Activated CD8-positive, alpha-beta T cell treated with anti-CD3 and anti-CD28 coated beads for 36 hours (primary cell): ENCODE measurements at regions not wholly inside any gene's neighbourhood (a gene's known extent, or its start where the extent isn't known, plus 50 kb on each side); places are given as distances from the start of the nearest gene placed in this dataset.

Source experiments
- ATAC-seq: fragments of 200-7000 bp; cut with Tn5 transposase; one replicate; pipeline ENCODE4 v1.10.0; 2021; ENCODE audit warnings: mild to moderate bottlenecking, moderate library complexity
- CTCF ChIA-PET: fragments of 350-600 bp; sonication (Branson Sonifier 250); formaldehyde crosslinking; loops from one replicate; lab custom pipeline; 2021; ENCODE audit warnings: antibody characterized with exemption; lab: Charles Lee
- POLR2A ChIA-PET: fragments of 350-600 bp; sonication (Branson Sonifier 250); formaldehyde crosslinking; loops from one replicate; lab custom pipeline; 2021; ENCODE audit warnings: antibody characterized with exemption; lab: Charles Lee
- DNase-seq: peaks from one replicate; pipeline ENCODE4 v3.0.0-alpha.2; 2020
- H3K27ac Mint-ChIP-seq: one replicate; pipeline ENCODE4 v1.8.0; 2021; ENCODE audit warnings: mild to moderate bottlenecking, mixed read lengths
- H3K27me3 Mint-ChIP-seq: one replicate; pipeline ENCODE4 v1.8.0; 2021; ENCODE audit warnings: mixed read lengths
- H3K36me3 Mint-ChIP-seq: one replicate; pipeline ENCODE4 v1.8.0; 2021; ENCODE audit warnings: low read depth, mixed read lengths
- H3K4me1 Mint-ChIP-seq: one replicate; pipeline ENCODE4 v1.8.0; 2021; ENCODE audit warnings: low read depth, mixed read lengths
- H3K4me3 Mint-ChIP-seq: one replicate; pipeline ENCODE4 v1.8.0; 2021; ENCODE audit warnings: mild to moderate bottlenecking, moderate library complexity, mixed read lengths
- H3K9me3 Mint-ChIP-seq: one replicate; pipeline ENCODE4 v1.8.0; 2021; ENCODE audit warnings: mixed read lengths
- intact Hi-C: fragments of 100-400 bp; cut with micrococcal nuclease; formaldehyde crosslinking; loops from one replicate; pipeline ENCODE4 v1.10.0; 2022
- TF ChIP-seq, protein P1 (sequence below): fragments of 200-600 bp; IDR thresholded peaks from one replicate; pipeline ENCODE4 v1.8.0; 2022; ENCODE audit warnings: antibody characterized with exemption, mild to moderate bottlenecking

GRCh38 chr15:49706805-49707204 lies 86.0 kb downstream of the DTWD1 start:
- Mint-ChIP-seq H3K36me3 (peaks cover 3% of the 10 kb centered on the region), H3K9me3 (peaks cover 22% of the 10 kb centered on the region), H3K4me1 (no peaks in the 10 kb centered on the region), H3K4me3 (no peak overlapping the region), H3K27ac (no peak overlapping the region), H3K27me3 (no peaks in the 10 kb centered on the region)
- no peak for DNase-seq
- CTCF ChIA-PET: interaction anchor here (1.5 kb wide), 1 partner anchor 31 kb away, joined by 3 read pairs; no protein-coding TSS in a partner anchor
- no peak for ATAC-seq
- POLR2A ChIA-PET: no interaction called here
- TF ChIP-seq, protein P1, sequence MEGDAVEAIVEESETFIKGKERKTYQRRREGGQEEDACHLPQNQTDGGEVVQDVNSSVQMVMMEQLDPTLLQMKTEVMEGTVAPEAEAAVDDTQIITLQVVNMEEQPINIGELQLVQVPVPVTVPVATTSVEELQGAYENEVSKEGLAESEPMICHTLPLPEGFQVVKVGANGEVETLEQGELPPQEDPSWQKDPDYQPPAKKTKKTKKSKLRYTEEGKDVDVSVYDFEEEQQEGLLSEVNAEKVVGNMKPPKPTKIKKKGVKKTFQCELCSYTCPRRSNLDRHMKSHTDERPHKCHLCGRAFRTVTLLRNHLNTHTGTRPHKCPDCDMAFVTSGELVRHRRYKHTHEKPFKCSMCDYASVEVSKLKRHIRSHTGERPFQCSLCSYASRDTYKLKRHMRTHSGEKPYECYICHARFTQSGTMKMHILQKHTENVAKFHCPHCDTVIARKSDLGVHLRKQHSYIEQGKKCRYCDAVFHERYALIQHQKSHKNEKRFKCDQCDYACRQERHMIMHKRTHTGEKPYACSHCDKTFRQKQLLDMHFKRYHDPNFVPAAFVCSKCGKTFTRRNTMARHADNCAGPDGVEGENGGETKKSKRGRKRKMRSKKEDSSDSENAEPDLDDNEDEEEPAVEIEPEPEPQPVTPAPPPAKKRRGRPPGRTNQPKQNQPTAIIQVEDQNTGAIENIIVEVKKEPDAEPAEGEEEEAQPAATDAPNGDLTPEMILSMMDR: no peak
- intact Hi-C loops: no loop called here

- TF ChIP-seq, protein P1: no peak
- CTCF ChIA-PET: interaction anchor here (1.5 kb wide), 1 partner anchor 32 kb away, joined by 3 read pairs; no protein-coding TSS in a partner anchor
- ATAC-seq: no peak
- Mint-ChIP-seq H3K27me3 (no peaks in the 10 kb centered on the region), H3K27ac (no peak overlapping the region), H3K36me3 (peaks cover 3% of the 10 kb centered on the region), H3K4me3 (no peak overlapping the region), H3K9me3 (peaks cover 22% of the 10 kb centered on the region), H3K4me1 (no peaks in the 10 kb centered on the region)
- POLR2A ChIA-PET: no interaction called here
- intact Hi-C loops: no loop called here
- no peak for DNase-seq
These were observed 86.8 kb downstream of the DTWD1 start for GRCh38 chr15:49707598-49707997.

- ChIA-PET POLR2A (no interaction called here), CTCF (no interaction called here)
- no peak overlapping the region for H3K27ac Mint-ChIP-seq
- no peaks in the 10 kb centered on the region for H3K4me1 Mint-ChIP-seq
- intact Hi-C loops: no loop called here
- no peak for ATAC-seq
- no peak overlapping the region for H3K4me3 Mint-ChIP-seq
- H3K9me3 Mint-ChIP-seq: peaks cover 22% of the 10 kb centered on the region
- peaks cover 3% of the 10 kb centered on the region for H3K36me3 Mint-ChIP-seq
- no peaks in the 10 kb centered on the region for H3K27me3 Mint-ChIP-seq
- TF ChIP-seq, protein P1: no peak
- no peak for DNase-seq
These were observed 88.9 kb downstream of the DTWD1 start for GRCh38 chr15:49709646-49710214.

- CTCF ChIA-PET: no interaction called here
- Mint-ChIP-seq H3K4me1 (peaks cover 2% of the 10 kb centered on the region), H3K36me3 (peaks cover 3% of the 10 kb centered on the region), H3K27ac (no peak overlapping the region), H3K4me3 (no peak overlapping the region), H3K27me3 (no peaks in the 10 kb centered on the region), H3K9me3 (peaks cover 22% of the 10 kb centered on the region)
- no peak for DNase-seq
- no peak for ATAC-seq
- intact Hi-C loops: no loop called here
- POLR2A ChIA-PET: no interaction called here
- TF ChIP-seq, protein P1: no peak
These were observed 91.3 kb downstream of the DTWD1 start for GRCh38 chr15:49712162-49712561.

DNA sequence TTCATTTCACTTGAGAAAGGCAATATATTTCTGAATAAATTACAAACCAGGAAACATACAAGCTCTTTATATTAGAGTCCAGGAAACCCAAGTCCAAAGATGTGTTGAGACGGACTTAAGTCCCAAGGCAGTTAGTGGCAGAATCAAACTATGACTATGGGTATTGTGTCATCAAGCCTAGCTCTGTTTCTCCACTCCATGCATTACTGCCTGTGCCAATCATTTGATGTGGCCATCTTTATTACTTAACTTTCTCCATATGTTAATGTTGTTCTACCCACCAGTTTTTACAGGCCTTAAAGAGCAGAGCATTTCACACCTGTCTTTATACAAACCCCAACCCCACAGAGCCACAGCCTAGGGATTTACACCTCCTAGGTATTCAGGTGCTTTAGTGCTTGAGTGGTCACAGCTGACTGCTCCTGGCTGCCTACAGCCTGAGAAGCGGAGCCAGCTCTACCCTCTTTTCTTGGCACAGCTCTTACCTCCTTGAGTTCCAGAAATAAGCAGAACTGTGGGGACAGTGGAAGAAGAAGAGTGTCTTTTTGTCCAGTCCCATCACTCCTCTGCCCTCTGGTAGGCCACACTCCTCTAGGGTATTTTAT lies 92.1 kb downstream of the DTWD1 start:
- TF ChIP-seq, protein P1: no peak
- Mint-ChIP-seq H3K4me1 (peaks cover 2% of the 10 kb centered on the region), H3K36me3 (peaks cover 3% of the 10 kb centered on the region), H3K4me3 (no peak overlapping the region), H3K27me3 (no peaks in the 10 kb centered on the region), H3K27ac (no peak overlapping the region), H3K9me3 (peaks cover 17% of the 10 kb centered on the region)
- DNase-seq (no peak), ATAC-seq (no peak)
- CTCF ChIA-PET: no interaction called here
- POLR2A ChIA-PET: no interaction called here
- intact Hi-C loops: no loop called here
